NCI-H2227 (cell line): ENCODE measurements at regions not wholly inside any gene's neighbourhood (a gene's known extent, or its start where the extent isn't known, plus 50 kb on each side); places are given as distances from the start of the nearest gene placed in this dataset.
A peak's percentile ranks its signal among the peaks of the same experiment; 100 is the strongest.

Source experiments
- DNase-seq: peaks from one replicate; lab custom pipeline; 2025; ENCODE audit not compliant: unreplicated experiment; lab: John Stamatoyannopoulos, UW

DNA sequence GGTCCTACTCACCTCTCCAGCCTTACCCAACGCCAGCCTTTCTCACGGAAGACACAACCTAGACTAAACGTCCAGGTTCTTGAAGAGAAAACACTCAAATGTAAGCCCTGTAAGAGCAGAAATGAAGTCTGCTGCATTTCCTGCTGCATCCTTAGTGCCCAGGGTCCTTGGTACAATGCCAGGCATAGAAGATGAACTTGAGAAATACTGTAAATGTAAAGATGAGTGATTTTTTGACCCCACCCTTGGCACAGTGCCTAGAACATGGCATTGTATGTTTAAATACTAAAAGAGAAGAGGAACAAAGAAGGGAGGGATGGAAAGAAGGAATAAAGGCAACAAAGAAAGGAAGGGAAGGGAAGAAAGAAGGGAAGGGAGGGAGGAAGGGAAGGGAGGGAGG is 514.6 kb downstream of the MED13L start:
- no peak for DNase-seq

DNA sequence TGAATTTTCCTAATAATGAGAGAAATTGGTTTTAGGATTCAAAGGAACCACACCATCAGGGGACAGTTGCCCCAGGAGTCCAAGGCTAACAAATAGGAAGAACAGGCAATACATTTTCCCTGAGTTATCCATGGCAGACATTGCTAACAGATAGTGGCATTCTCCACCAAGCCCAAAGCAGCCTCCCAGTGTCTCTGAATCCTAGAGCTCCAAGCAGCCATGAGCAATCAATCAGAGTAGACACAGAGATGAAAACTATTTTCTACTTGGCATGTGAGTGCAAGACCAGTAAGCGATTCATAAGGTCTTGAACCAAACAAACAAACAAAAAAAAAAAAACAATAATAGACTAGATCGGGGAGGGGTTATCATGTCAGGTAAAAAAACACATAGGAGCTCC is 515.7 kb downstream of the MED13L start:
- DNase-seq = no peak

- DNase-seq = no peak
These were observed 517.3 kb downstream of the MED13L start for GRCh38 chr12:115760231-115760630.

- no peak for DNase-seq
These were observed 518.4 kb downstream of the MED13L start for GRCh38 chr12:115758877-115759620.

DNA sequence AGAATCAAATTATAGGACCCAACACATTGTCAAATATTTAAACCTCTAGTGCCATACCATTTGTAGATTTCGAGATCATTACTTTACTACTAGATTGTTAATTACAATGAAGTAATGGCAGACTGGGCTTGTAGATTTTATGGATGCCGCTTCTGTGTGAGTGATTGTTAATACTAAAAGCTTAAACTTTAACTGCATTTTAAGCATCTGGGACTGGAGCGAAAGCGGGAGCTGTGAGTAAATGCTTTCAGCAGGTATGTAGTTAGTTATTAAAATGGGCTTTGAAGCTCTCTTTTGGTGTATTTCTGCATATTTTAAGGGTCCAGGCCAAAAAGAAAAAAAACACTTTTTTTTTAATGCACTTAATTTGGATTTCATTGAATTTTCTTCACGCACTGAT is 519.3 kb downstream of the MED13L start:
- no peak for DNase-seq

DNA sequence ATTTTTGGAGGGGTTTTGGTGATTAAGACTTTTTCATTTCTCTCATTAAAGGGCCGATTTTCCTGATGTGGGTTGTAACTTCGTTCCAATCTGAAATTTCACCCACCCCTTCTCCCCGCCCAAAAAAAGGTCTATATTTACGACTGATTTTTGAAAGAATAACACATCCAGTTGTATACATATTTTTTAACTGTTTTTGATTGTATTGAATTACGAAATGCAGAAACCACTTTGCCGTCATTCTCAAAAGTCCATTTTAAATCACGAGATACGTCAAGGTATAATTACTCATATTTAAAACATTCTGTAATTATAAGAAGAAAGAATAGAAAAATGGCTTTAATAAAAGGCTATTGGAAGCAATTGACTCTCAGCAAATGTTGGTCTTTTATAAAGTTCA is 520.7 kb downstream of the MED13L start:
- no peak for DNase-seq

DNA sequence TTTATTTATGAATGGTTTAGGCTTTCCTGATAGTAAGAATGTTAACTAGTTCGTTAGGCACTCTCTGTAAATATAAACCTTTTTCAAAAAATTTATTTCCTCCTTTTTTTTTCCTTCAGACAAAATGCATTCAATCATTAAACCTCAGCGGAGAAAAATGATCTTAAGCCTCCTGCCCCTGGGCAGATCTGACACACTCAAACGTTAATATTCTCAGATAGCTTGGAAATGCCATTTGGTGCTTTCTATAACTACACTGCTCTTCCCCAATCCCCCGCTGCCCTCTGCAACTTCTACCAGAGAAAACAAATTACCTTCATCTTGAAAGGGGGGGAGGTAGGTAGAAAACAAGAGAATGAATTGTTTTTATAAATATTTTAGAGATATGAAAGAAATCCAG is 521.2 kb downstream of the MED13L start:
- no peak for DNase-seq

DNA sequence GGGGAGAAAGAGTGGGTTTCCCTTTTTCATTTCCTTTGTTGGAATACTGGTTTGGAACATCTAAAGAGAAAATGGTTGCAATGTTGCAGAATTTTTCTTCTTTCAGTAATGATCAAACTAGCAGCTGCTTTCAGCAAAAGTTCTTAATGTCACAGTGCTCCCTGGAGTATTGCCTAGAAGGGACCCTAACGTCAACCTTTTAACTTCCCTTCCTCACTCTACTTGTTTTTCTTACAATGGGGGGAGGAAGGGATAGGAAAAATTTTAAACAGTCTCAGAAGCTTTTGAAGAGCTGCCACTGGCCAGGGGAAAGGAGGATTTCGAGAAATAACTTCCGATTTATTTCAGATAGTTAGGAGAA is 521.8 kb downstream of the MED13L start:
- no peak for DNase-seq

DNA sequence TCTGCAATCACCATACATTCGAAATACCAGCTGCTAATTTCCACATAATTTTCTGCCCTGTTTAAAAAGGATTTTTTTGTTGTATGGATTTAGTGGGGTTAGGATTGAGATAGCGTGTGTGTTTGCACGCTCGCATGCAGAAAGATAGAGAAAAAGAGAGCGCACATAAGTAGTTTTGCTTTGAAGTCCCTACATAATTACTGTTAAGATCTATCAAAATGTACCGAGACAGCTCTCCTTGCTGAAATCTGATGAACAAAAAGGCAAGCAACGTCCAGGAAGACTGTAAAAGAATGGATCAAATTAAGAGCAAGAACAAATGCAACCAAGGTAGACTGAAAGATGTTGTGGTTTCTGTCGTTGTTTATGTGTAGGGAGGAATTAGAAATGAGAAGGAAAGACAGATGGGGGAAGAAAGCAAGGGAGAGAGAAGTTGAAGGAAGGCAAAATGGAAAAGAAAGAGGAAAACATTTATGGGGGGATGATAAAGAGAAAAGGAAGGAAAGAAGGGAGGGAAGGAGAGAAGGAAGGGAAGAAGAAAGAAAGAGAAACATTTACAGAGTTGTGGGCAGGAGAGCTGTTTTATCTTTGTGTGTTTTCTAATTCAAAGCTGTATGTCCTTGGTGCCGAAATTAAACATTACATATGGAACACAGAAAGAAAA is 522.3 kb downstream of the MED13L start:
- no peak for DNase-seq

DNA sequence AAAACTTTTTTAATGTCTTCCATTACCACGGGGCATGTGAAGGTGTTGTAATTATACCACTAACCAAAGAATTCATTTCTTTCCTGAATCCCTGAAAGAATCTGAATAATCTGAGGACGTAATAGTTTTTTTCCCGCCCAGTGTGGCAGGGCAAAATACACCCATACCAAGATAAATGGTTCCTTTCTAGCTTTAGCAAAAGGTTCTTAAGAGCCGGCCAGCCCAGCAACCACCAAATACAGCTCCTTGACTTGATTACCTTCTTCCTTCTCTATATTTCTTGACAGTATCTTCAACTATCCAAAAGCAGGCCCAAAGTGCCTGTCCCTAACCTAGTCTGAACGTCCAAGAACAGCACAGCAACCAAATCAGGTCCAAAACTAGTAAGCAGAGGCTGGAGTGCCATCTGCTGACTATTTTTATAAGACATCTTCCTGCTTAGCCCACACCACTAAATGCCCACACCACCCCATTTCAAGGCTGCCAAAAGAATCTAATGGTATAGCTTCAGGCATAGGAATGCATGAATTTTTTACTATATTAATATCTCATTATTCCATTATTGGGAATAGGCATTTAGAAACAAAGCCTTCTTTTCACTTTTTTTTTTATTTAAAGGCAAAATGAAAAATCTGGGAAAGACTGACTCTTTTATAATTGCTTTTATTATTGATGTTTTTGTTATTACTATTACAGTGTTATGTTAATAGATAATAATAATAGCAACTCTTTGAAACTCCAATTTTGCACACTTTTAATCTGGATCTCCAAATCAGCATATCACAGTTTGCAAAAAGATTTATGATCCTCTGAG is 524.4 kb downstream of the MED13L start:
- peak; percentile 44 for DNase-seq

GRCh38 chr12:115752156-115752555 is 525.3 kb downstream of the MED13L start:
- DNase-seq = no peak

DNA sequence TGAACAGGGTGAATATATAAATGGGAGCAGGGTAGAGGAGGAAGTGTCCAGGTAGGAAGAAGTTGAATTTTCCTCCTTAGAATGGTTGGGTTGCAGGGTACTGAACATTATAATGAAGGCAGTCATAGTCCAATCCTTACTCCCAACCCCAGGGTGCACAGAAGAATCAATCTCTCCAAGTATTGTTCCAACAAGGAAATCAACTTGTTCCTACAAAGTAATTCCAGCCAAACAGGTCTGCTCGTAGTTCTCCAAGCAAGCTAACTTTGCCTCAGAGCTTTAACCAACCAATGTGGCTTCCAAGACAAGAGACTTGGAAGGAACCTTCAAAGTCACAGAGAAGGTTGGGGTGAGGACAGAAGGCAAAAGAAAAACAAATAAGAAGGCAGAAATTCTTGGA is 527.2 kb downstream of the MED13L start:
- DNase-seq = no peak

GRCh38 chr12:115749071-115749841 is 528.2 kb downstream of the MED13L start:
- no peak for DNase-seq

DNA sequence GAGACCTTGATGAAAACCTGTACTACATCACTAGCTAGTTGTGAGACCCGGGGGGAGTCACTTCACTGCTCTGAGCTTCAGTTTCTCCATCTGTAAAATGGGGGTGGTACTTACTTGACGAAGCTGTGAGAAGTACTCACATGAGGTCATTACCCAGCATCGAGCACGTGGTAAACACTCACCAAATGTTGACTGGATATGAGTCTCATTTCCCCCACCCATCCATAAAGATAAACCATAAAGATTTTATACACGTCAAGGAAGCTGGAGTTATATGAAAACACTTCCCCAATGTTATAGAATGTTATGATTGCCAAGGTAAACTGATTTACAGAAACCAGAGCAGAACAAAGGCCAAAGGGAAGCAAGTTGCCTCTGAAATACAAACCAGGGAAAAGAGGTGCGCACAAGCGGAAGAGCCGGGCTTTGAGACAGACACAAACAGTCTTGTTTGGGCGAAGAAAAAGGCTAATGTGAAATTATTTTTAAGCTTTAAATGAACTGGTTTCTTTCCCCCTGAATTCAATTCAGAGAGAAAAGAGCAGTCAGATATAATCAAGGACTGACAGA is 536.8 kb downstream of the MED13L start:
- DNase-seq = no peak

- no peak for DNase-seq
These were observed 539.6 kb downstream of the MED13L start for GRCh38 chr12:115737895-115738294.

- DNase-seq = no peak
These were observed 541.1 kb downstream of the MED13L start for GRCh38 chr12:115736360-115736759.

GRCh38 chr12:115730975-115731541 is 546.4 kb downstream of the MED13L start:
- no peak for DNase-seq

- DNase-seq = no peak
These were observed 550.8 kb downstream of the MED13L start for GRCh38 chr12:115726691-115727090.

DNA sequence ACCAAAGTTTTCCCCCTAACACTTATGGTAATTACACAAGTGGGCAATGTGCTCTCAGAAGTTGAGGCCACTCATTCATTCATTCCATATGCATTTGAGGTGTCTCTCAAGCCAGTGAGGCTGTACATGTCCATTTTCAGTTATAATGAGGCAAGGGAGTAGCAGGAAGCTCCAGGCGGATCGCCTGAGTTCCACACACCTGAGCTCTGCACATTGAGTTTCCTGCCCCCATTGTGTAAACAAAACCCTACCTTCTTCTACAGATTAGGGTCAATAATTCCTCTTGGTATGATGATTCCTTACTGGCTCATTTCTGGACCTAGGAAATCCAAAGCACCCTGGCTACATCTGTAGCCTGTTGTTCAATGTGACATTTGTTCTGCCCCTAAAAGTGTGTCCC is 555.3 kb downstream of the MED13L start:
- DNase-seq = no peak

DNA sequence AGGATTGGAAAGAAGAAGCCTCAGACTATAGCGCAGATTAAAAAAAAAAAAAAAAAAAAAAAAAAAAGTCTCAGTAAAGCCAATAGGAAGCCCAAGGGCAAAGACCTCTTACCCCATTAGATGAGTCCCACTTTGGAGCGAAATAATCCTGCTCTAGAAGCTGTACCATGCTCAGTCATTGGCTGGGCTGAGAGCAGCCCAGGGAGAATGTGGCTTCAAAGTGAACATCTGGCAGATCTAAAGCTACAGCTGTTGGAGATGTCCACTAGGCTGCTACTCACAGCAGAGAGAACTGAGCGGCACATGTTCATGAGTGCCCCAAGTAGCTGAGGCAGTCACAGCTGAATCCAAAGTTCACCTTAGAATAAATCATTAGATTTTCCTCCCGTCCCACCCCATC is 560.9 kb downstream of the MED13L start:
- no peak for DNase-seq

- DNase-seq = no peak
These were observed 564.8 kb downstream of the MED13L start for GRCh38 chr12:115712676-115713075.
